Vagina (tissue), 2 donors: ENCODE measurements at regions not wholly inside any gene's neighbourhood (a gene's known extent, or its start where the extent isn't known, plus 50 kb on each side); places are given as distances from the start of the nearest gene placed in this dataset.

Source experiments
- DNase-seq, 2 donors: peaks; one replicate each; pipeline ENCODE4 v3.0.0-alpha.2; 2017; ENCODE audit errors: extremely low spot score in 2 of 2
- H3K27ac ChIP-seq: fragments of 200-600 bp; sonication (generic); one replicate; pipeline ENCODE4 v1.5.1; 2019
- H3K27me3 ChIP-seq: fragments of 200-600 bp; sonication (generic); one replicate; pipeline ENCODE4 v1.5.1; 2019
- H3K36me3 ChIP-seq, 2 donors: fragments of 200-600 bp; sonication (generic); one replicate each; pipeline ENCODE4 v1.5.1; 2017 to 2019
- H3K4me1 ChIP-seq: fragments of 200-600 bp; sonication (generic); one replicate; pipeline ENCODE4 v1.5.1; 2019
- H3K4me3 ChIP-seq, 2 donors: fragments of 200-600 bp; sonication (generic); 1 replicate in 1 of 2; 2 replicates in 1 of 2; pipeline ENCODE4 v1.5.1; 2016 to 2019
- H3K9me3 ChIP-seq: fragments of 200-600 bp; sonication (generic); one replicate; pipeline ENCODE4 v1.5.1; 2019
- POLR2A ChIP-seq, 2 donors: fragments of 450-650 bp; IDR thresholded peaks; one replicate each; pipeline ENCODE4 v1.6.1; 2017; ENCODE audit warnings: antibody characterized with exemption in 2 of 2, mild to moderate bottlenecking in 2 of 2, moderate library complexity in 2 of 2
- POLR2AphosphoS5 ChIP-seq, 2 donors: sonication (generic); formaldehyde crosslinking; IDR thresholded peaks; one replicate each; pipeline ENCODE4 v1.9.0; 2017; ENCODE audit warnings: antibody characterized with exemption in 2 of 2, mild to moderate bottlenecking in 2 of 2, low read depth in 1 of 2; ENCODE audit not compliant: insufficient read depth in 1 of 2
- intact Hi-C: fragments of 100-400 bp; cut with DNase I; formaldehyde crosslinking; loops from one replicate; pipeline ENCODE4 v1.15.1; 2023
- TF ChIP-seq, protein P1 (sequence below), 3 experiments: fragments of 450-650 bp in 2 of 3; fragments of 200-600 bp in 1 of 3; sonication (generic) in 1 of 3; IDR thresholded peaks; one replicate each; pipeline ENCODE4 v1.5.1; 2017 to 2019; ENCODE audit warnings: antibody characterized with exemption in 3 of 3, mild to moderate bottlenecking in 2 of 3, moderate library complexity in 2 of 3

DNA sequence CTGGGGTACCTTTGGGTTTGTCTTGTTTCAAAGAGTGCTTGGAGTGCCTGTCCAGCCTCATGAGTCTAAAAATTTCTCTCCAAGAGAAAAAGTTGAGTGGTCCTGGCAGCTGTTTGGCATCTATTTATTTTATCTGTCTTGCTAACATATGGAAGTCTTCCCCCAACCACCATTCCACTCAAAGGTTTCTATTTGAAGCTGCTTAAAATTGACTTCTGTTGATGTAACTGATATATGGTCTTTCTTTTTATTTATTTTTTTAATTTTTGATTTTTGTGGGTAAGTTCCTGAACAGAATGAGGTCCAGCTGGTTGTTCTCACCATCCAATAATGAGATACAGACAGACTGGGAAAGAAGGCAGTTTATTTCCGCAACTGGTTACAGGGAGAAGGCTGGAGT is 178.7 kb upstream of the SGCD start:
- Histone ChIP-seq H3K9me3 (no peaks in the 10 kb centered on the region), H3K4me1 (no peaks in the 10 kb centered on the region), H3K27ac (no peak overlapping the region), H3K36me3 (no peaks in the 10 kb centered on the region), H3K4me3 (no peak overlapping the region), H3K27me3 (no peaks in the 10 kb centered on the region)
- TF ChIP-seq POLR2AphosphoS5 (IDR thresholded peaks at IDR 0.05; ENCODE audit: insufficient read depth in 1 of 2, low read depth in 1 of 2), result no peak
- TF ChIP-seq POLR2A (IDR thresholded peaks at IDR 0.05), result no peak
- TF ChIP-seq, protein P1, sequence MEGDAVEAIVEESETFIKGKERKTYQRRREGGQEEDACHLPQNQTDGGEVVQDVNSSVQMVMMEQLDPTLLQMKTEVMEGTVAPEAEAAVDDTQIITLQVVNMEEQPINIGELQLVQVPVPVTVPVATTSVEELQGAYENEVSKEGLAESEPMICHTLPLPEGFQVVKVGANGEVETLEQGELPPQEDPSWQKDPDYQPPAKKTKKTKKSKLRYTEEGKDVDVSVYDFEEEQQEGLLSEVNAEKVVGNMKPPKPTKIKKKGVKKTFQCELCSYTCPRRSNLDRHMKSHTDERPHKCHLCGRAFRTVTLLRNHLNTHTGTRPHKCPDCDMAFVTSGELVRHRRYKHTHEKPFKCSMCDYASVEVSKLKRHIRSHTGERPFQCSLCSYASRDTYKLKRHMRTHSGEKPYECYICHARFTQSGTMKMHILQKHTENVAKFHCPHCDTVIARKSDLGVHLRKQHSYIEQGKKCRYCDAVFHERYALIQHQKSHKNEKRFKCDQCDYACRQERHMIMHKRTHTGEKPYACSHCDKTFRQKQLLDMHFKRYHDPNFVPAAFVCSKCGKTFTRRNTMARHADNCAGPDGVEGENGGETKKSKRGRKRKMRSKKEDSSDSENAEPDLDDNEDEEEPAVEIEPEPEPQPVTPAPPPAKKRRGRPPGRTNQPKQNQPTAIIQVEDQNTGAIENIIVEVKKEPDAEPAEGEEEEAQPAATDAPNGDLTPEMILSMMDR (IDR thresholded peaks at IDR 0.05), result no peak
- intact Hi-C loops, result no loop called here
- no peak for DNase-seq

DNA sequence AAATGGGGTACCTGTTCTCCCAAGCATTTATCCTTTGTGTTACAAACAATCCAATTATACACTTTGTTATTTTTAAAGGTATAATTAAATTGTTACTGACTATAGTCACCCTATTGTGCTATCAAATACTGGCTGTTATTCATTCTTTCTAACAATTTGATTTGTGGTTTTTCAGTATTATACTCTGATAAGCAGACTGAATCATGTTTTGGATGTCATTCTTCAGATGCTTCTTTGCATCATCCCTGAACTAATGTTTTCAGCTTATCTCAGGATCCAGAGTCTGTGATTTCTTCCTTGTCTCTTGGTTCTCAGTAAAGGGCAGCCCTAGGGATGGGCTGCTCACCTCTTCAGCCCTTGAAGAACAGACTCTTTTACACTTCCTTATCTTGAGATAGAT is 177.8 kb upstream of the SGCD start:
- no peak for DNase-seq
- TF ChIP-seq, protein P1 (IDR thresholded peaks at IDR 0.05), result no peak
- TF ChIP-seq POLR2A (IDR thresholded peaks at IDR 0.05) (no peak), POLR2AphosphoS5 (IDR thresholded peaks at IDR 0.05; ENCODE audit: insufficient read depth in 1 of 2, low read depth in 1 of 2) (no peak)
- Histone ChIP-seq H3K9me3 (no peaks in the 10 kb centered on the region), H3K4me1 (no peaks in the 10 kb centered on the region), H3K27me3 (no peaks in the 10 kb centered on the region), H3K4me3 (no peak overlapping the region), H3K27ac (no peak overlapping the region), H3K36me3 (no peaks in the 10 kb centered on the region)
- intact Hi-C loops, result no loop called here

DNA sequence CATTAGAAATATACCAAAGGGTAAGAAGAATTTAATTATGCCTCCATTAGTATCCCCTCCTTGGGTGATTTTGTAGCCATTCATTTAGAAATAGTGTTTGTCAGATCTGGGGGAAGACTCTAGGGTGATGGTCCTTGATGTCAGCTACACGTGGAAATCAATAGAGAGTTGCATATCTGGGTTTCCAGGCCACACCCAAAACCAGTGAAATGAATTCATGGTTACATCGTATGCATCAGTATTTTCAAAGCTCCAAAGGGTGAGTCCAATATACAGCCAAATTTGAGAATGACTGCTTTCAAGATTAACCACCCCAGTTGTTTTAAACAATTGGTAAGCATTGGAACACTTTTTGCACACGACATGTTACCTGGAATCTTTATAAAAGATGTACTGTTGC is 173.4 kb upstream of the SGCD start:
- H3K9me3 ChIP-seq, result no peaks in the 10 kb centered on the region
- H3K27ac ChIP-seq, result no peak overlapping the region
- intact Hi-C loops, result no loop called here
- DNase-seq, result no peak
- H3K27me3 ChIP-seq, result no peaks in the 10 kb centered on the region
- no peak overlapping the region for H3K4me3 ChIP-seq
- H3K4me1 ChIP-seq, result no peaks in the 10 kb centered on the region
- TF ChIP-seq POLR2A (IDR thresholded peaks at IDR 0.05) (no peak), POLR2AphosphoS5 (IDR thresholded peaks at IDR 0.05; ENCODE audit: insufficient read depth in 1 of 2, low read depth in 1 of 2) (no peak)
- TF ChIP-seq, protein P1 (IDR thresholded peaks at IDR 0.05), result no peak
- H3K36me3 ChIP-seq, result no peaks in the 10 kb centered on the region

DNA sequence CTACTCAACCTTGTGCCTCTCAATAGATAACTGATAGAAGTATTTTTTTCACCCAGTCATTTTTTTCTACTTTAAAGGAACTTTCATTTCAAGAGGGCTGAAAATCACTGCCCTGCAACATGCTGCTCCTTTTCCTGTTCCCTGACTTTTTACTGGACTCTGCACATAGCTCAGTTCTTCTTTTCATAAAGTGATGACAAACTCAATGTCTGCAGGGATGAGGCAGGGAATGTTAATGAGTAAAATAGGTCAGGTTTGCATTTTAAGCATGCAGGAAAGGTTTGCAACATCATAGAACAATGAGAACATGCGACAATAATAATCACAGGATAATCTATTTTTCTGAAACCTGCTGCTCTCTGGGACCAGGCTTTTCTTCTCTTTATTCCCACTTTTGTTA is 172.2 kb upstream of the SGCD start:
- no peaks in the 10 kb centered on the region for H3K27me3 ChIP-seq
- no peak for DNase-seq
- H3K36me3 ChIP-seq, result no peaks in the 10 kb centered on the region
- intact Hi-C loops, result no loop called here
- H3K4me1 ChIP-seq, result no peaks in the 10 kb centered on the region
- H3K9me3 ChIP-seq, result no peaks in the 10 kb centered on the region
- TF ChIP-seq POLR2A (IDR thresholded peaks at IDR 0.05) (no peak), POLR2AphosphoS5 (IDR thresholded peaks at IDR 0.05; ENCODE audit: insufficient read depth in 1 of 2, low read depth in 1 of 2) (no peak)
- TF ChIP-seq, protein P1 (IDR thresholded peaks at IDR 0.05), result no peak
- no peak overlapping the region for H3K27ac ChIP-seq
- no peak overlapping the region for H3K4me3 ChIP-seq

DNA sequence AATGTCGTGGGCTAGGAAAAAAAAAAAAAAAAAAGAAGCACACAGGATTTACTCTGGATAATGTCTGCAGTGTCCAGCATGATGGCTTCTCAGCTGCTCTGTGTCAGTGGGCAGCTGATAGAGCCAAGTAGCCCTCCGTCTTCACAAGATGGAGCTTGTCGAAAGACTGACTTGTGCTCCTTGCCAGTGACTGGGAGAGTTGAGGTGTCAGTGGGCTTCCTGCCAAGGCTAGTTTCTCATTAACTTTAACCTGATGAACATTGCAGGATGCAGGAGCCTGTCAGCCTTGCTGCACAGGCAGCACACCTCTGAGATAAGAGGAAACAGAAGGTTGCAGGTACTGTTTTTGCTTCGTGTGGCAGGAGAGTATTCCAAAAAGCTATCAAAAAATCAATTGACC is 171.4 kb upstream of the SGCD start:
- DNase-seq, result no peak
- intact Hi-C loops, result no loop called here
- Histone ChIP-seq H3K9me3 (no peaks in the 10 kb centered on the region), H3K27me3 (no peaks in the 10 kb centered on the region), H3K36me3 (no peaks in the 10 kb centered on the region), H3K4me1 (no peaks in the 10 kb centered on the region), H3K27ac (no peak overlapping the region), H3K4me3 (no peak overlapping the region)
- TF ChIP-seq POLR2A (IDR thresholded peaks at IDR 0.05) (no peak), POLR2AphosphoS5 (IDR thresholded peaks at IDR 0.05; ENCODE audit: insufficient read depth in 1 of 2, low read depth in 1 of 2) (no peak)
- TF ChIP-seq, protein P1 (IDR thresholded peaks at IDR 0.05), result no peak
